ENCODE measurements at regions not wholly inside any gene's neighbourhood (a gene's known extent, or its start where the extent isn't known, plus 50 kb on each side); places are given as distances from the start of the nearest gene placed in this dataset.
A peak's percentile ranks its signal among the peaks of the same experiment; 100 is the strongest.

DNA sequence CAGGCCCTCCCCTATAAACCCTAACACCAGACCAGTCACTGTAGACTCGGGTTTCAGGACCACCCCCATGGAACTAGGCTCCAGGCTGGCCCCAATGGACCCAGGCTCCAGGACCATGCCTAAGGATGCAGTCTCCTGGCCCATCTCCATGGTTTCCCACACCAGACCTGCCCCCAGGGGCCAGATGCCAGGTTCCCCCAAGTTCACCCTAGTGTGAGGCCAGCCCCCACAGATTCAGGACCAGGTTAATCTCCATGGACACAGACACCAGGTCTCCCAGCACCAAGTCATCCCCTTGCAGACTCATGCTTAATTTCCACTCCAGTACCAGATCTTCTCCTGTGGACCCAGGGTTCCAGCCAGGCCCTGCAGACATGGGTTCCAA, 103.8 kb upstream of the LANCL2 start:
- no peak overlapping the region for H2BK12ac ChIP-seq (ENCODE audit: low read depth, low read length)
- no peak overlapping the region for H3K4me3 ChIP-seq (ENCODE audit: extremely low read depth in 1 of 4, insufficient read depth in 2 of 4, low read depth in 3 of 4, low read length in 4 of 4)
- no peaks in the 10 kb centered on the region for H3K79me2 ChIP-seq (ENCODE audit: control insufficient read depth in 1 of 2, insufficient read depth in 2 of 2, low read length in 2 of 2)
- H2BK20ac ChIP-seq (ENCODE audit: low read length) = no peak overlapping the region
- no peak overlapping the region for H2AK5ac ChIP-seq (ENCODE audit: low read depth, low read length)
- no peaks in the 10 kb centered on the region for H4K20me1 ChIP-seq (replicated peaks in 1 of 2; ENCODE audit: control insufficient read depth in 1 of 2, insufficient read depth in 2 of 2, low read length in 2 of 2)
- no peak overlapping the region for H2BK5ac ChIP-seq (ENCODE audit: low read depth, low read length)
- H3K18ac ChIP-seq (ENCODE audit: extremely low read depth, low read length) = no peak overlapping the region
- no peak overlapping the region for H3K4me2 ChIP-seq (ENCODE audit: insufficient read depth in 1 of 2, low read depth in 2 of 2, low read length in 2 of 2)
- no peak overlapping the region for H3K4ac ChIP-seq (replicated peaks; ENCODE audit: insufficient read length, low read depth, low read length)
- H2AFZ ChIP-seq (ENCODE audit: low read length) = no peak overlapping the region
- H3K23ac ChIP-seq (ENCODE audit: insufficient read length) = no peak overlapping the region
- no peak overlapping the region for H4K8ac ChIP-seq (ENCODE audit: extremely low read depth, insufficient read depth, low read length)
- H3K4me1 ChIP-seq (replicated peaks in 1 of 4; ENCODE audit: control insufficient read depth in 3 of 4, insufficient read depth in 4 of 4, low read length in 3 of 4) = no peaks in the 10 kb centered on the region
- no peak overlapping the region for H2BK120ac ChIP-seq (replicated peaks; ENCODE audit: low read depth, low read length)
- no peak overlapping the region for H3K14ac ChIP-seq (ENCODE audit: insufficient read length)
- no peak overlapping the region for H2BK15ac ChIP-seq (ENCODE audit: low read length)
- 100% methylated on average over 1 of the region's 1 CpG; no CpG with 5 or more reads in 1 of the 2 experiments for WGBS, 2 experiments (ENCODE audit: extremely low coverage in 1 of 2, insufficient coverage in 1 of 2, insufficient read length in 1 of 2, insufficient replicate concordance in 2 of 2, low coverage in 1 of 2, low lambda C conversion rate in 2 of 2, missing lambda C conversion rate in 1 of 2)
- H3K36me3 ChIP-seq (ENCODE audit: control insufficient read depth in 2 of 4, insufficient read depth in 4 of 4, low read length in 3 of 4) = no peaks in the 10 kb centered on the region
- FAIRE-seq (no peak), DNase-seq (ENCODE audit: low read depth in 1 of 2, low spot score in 2 of 2) (peak in 1 of 2 experiments; percentile 19)
- TF ChIP-seq CHD1 (IDR thresholded peaks at IDR 0.05; ENCODE audit: low read depth, low read length) (no peak), SIX5 (IDR thresholded peaks at IDR 0.05; ENCODE audit: low read depth, low read length) (no peak), ASH2L (IDR thresholded peaks at IDR 0.05; ENCODE audit: low read length) (no peak), NRF1 (IDR thresholded peaks at IDR 0.05; ENCODE audit: low read depth, low read length) (no peak), POU5F1 (IDR thresholded peaks at IDR 0.05; ENCODE audit: low read depth, low read length) (no peak), ATF3 (IDR thresholded peaks at IDR 0.05; ENCODE audit: insufficient read depth, low read depth, low read length) (no peak), RBBP5 (IDR thresholded peaks at IDR 0.05; ENCODE audit: borderline replicate concordance, low read depth, low read length) (no peak), SP2 (IDR thresholded peaks at IDR 0.05; ENCODE audit: low read length) (no peak), SUZ12 (IDR thresholded peaks at IDR 0.05; ENCODE audit: low read length) (no peak), YY1 (IDR thresholded peaks at IDR 0.05; ENCODE audit: low read depth, low read length) (no peak), GABPA (IDR thresholded peaks at IDR 0.05; ENCODE audit: borderline replicate concordance, insufficient read depth, low read length) (no peak), BACH1 (IDR thresholded peaks at IDR 0.05; ENCODE audit: low read length) (no peak), HDAC2 (IDR thresholded peaks at IDR 0.05; ENCODE audit: borderline replicate concordance in 1 of 2, low read depth in 2 of 2, low read length in 2 of 2) (no peak), RFX5 (IDR thresholded peaks at IDR 0.05; ENCODE audit: borderline replicate concordance, low read depth, low read length) (no peak)
- H3K23me2 ChIP-seq (ENCODE audit: low read depth, low read length) = no peaks in the 10 kb centered on the region
- H4K91ac ChIP-seq (replicated peaks; ENCODE audit: insufficient read length, low read length) = no peak overlapping the region
- peaks cover 0 to 5% (median 1%) of the 10 kb centered on the region in 4 experiments; a peak in 2 of 7 replicates for H3K27me3 ChIP-seq (replicated peaks in 1 of 4; ENCODE audit: control insufficient read depth in 3 of 4, extremely low read depth in 1 of 4, insufficient read depth in 3 of 4, low read length in 3 of 4)
- H3K9ac ChIP-seq (replicated peaks in 1 of 4; ENCODE audit: extremely low read depth in 1 of 4, low read depth in 3 of 4, low read length in 3 of 4) = no peak overlapping the region
- H3K79me1 ChIP-seq (ENCODE audit: low read depth, low read length) = no peaks in the 10 kb centered on the region
- no peak overlapping the region for H3K56ac ChIP-seq (replicated peaks; ENCODE audit: insufficient read length, low read depth, low read length)
- ChIA-PET POLR2A (ENCODE audit: partially characterized antibody) (no interaction called here), CTCF (ENCODE audit: partially characterized antibody) (no interaction called here)
- H4K5ac ChIP-seq (ENCODE audit: insufficient read length, low read depth, low read length) = no peak overlapping the region
- H3K9me3 ChIP-seq (ENCODE audit: insufficient read depth in 2 of 2, low read depth in 1 of 2, low read length in 1 of 2) = no peaks in the 10 kb centered on the region
- H3K27ac ChIP-seq (ENCODE audit: low read depth, low read length) = no peak overlapping the region

Measured in H1 (cell line).